ENCODE measurements at regions not wholly inside any gene's neighbourhood (a gene's known extent, or its start where the extent isn't known, plus 50 kb on each side); places are given as distances from the start of the nearest gene placed in this dataset.

- no peak for TF ChIP-seq CTCF (IDR thresholded peaks at IDR 0.05)
- no peak for TF ChIP-seq POLR2A (IDR thresholded peaks at IDR 0.05)
Measured at GRCh38 chr5:79890930-79891249, 100.2 kb downstream of the MTX3 start.
